Activated CD4-positive, alpha-beta T cell treated with anti-CD3 and anti-CD28 coated beads for 36 hours (primary cell): ENCODE measurements at regions not wholly inside any gene's neighbourhood (a gene's known extent, or its start where the extent isn't known, plus 50 kb on each side); places are given as distances from the start of the nearest gene placed in this dataset.
"Not testable (repeated sequence)": the region's sequence is repeated elsewhere in the genome, so short reads cannot be mapped to it uniquely, and the experiment has no call there.

Experiments
- ATAC-seq: fragments of 200-7000 bp; cut with Tn5 transposase; one replicate; pipeline ENCODE4 v1.10.0; 2021; ENCODE audit warnings: mild to moderate bottlenecking, moderate library complexity
- CTCF ChIA-PET: fragments of 350-600 bp; sonication (Branson Sonifier 250); formaldehyde crosslinking; loops from one replicate; lab custom pipeline; 2021; ENCODE audit warnings: antibody characterized with exemption; lab: Charles Lee
- POLR2A ChIA-PET: fragments of 350-600 bp; sonication (Branson Sonifier 250); formaldehyde crosslinking; loops from one replicate; lab custom pipeline; 2021; ENCODE audit warnings: antibody characterized with exemption, inconsistent platforms; lab: Charles Lee
- DNase-seq: peaks from one replicate; pipeline ENCODE4 v3.0.0-alpha.2; 2020
- H3K27ac Mint-ChIP-seq: one replicate; pipeline ENCODE4 v1.8.0; 2021; ENCODE audit warnings: mixed read lengths
- H3K27me3 Mint-ChIP-seq: one replicate; pipeline ENCODE4 v1.8.0; 2021; ENCODE audit warnings: mixed read lengths
- H3K36me3 Mint-ChIP-seq: one replicate; pipeline ENCODE4 v1.8.0; 2021; ENCODE audit warnings: low read depth, mixed read lengths
- H3K4me1 Mint-ChIP-seq: one replicate; pipeline ENCODE4 v1.8.0; 2021; ENCODE audit warnings: mixed read lengths
- H3K4me3 Mint-ChIP-seq: one replicate; pipeline ENCODE4 v1.8.0; 2021; ENCODE audit warnings: mild to moderate bottlenecking, moderate library complexity, mixed read lengths
- H3K9me3 Mint-ChIP-seq: one replicate; pipeline ENCODE4 v1.8.0; 2021; ENCODE audit warnings: low read depth, mixed read lengths
- intact Hi-C, 2 experiments: fragments of 100-400 bp; cut with DNase I in 1 of 2; cut with micrococcal nuclease in 1 of 2; formaldehyde crosslinking; loops; one replicate each; pipeline versions ENCODE4 v1.14.2 to v1.15.1; 2022 to 2024; cut with DNase I, micrococcal nuclease

DNA sequence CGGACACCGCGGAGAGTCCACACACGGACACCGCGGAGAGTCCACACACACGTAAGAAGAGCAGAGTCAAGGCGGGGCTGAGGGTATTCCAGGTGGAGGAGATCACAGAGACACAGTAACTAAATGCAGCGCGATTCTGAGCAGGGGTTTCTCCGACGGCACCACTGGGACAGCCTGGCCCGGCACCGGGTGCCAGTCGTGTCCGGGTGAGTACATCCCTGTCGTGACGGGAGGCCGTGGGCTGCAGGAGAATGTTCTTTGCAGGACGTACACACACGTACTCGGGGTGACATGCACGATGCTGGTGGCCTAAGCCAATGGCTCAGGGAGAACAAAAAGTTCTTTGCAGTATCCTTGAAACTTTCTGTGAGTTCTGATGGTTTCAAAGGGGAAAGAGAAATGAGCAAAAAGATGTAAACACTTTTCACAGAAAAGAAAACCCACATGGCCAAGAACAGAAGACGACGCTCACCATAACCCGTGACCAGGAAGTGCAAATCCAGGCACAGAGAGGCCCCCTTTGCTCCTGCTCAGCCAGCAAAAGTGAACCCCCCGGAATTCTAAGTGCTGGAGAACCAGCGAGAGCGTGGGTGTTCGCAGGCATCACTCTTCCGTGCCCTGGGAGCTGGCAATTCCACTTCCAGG, 53.7 kb upstream of the METRNL start:
- intact Hi-C loops, result no loop called here
- ATAC-seq (no peak), DNase-seq (no peak)
- peaks cover 10% of the 10 kb centered on the region for H3K4me1 Mint-ChIP-seq
- ChIA-PET CTCF (no interaction called here), POLR2A (interaction anchor here (0.6 kb wide), 1 partner anchor 29 kb away, joined by 4 read pairs; no protein-coding TSS in a partner anchor)
- H3K36me3 Mint-ChIP-seq, result peaks cover 12% of the 10 kb centered on the region
- H3K9me3 Mint-ChIP-seq, result no peaks in the 10 kb centered on the region
- H3K27ac Mint-ChIP-seq, result no peak overlapping the region
- H3K27me3 Mint-ChIP-seq, result no peaks in the 10 kb centered on the region
- H3K4me3 Mint-ChIP-seq, result no peak overlapping the region

DNA sequence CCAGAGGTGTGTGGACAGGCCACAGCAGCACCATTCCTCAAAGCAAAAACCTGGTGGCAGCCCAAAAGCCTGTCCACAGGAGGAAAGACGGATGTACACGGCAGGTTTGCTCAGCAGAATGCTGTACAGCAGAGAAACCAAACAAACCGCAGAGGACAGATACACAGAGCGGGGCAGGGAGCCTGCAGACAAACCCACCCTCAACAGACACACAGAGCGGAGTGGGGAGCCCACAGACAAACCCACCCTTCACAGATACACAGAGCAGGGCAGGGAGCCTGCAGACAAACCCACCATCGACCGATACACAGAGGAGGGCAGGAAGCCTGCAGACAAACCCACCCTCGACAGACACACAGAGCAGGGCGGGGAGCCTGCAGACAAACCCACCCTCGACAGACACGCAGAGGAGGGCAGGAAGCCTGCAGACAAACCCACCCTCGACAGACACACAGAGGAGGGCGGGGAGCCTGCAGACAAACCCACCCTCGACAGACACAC, 53.0 kb upstream of the METRNL start:
- no peak for DNase-seq
- Mint-ChIP-seq H3K27ac (no peak overlapping the region), H3K9me3 (no peaks in the 10 kb centered on the region), H3K4me1 (peaks cover 10% of the 10 kb centered on the region), H3K27me3 (no peaks in the 10 kb centered on the region), H3K4me3 (no peak overlapping the region), H3K36me3 (peaks cover 12% of the 10 kb centered on the region)
- intact Hi-C loops, result no loop called here
- ATAC-seq, result no peak
- ChIA-PET CTCF (no interaction called here), POLR2A (interaction anchor here (0.6 kb wide), 1 partner anchor 30 kb away, joined by 4 read pairs; no protein-coding TSS in a partner anchor)

DNA sequence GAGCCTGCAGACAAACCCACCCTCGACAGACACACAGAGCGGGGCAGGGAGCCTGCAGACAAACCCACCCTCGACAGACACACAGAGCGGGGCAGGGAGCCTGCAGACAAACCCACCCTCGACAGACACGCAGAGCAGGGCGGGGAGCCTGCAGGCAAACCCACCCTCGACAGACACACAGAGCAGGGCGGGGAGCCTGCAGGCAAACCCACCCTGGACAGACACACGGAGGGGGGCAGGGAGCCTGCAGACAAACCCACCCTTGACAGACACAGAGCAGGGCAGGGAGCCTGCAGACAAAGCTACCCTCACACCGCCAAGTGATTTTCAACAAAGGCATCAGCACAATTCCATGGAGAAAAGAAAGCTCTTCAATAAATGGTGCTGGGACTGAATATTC, 52.5 kb upstream of the METRNL start:
- H3K4me1 Mint-ChIP-seq, intact Hi-C loops, H3K27me3 Mint-ChIP-seq, H3K9me3 Mint-ChIP-seq, DNase-seq, H3K4me3 Mint-ChIP-seq, CTCF ChIA-PET, ATAC-seq, H3K27ac Mint-ChIP-seq, POLR2A ChIA-PET: not testable (repeated sequence)
- H3K36me3 Mint-ChIP-seq, result peaks cover 12% of the 10 kb centered on the region

DNA sequence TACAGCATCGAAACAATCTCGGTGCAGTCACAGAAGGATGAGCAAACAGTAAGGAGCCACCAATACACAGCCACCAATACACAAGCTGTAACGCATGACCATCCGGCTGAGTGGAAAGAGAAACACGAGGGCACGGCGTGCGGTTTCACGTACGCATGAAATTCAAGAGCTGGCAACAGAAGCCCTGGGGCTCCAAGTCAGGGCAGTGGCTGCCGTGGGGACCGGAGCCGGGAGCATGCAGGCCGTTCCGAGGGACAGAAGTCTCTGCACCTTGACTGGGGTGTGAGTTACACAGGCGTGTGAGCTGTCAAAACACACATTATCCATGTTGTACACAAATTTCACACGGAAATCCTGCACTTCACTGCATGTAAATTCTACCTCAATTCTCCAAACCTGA, 50.6 kb upstream of the METRNL start:
- ChIA-PET CTCF (no interaction called here), POLR2A (no interaction called here)
- intact Hi-C loops, result no loop called here
- ATAC-seq, result no peak
- no peak overlapping the region for H3K4me3 Mint-ChIP-seq
- peaks cover 17% of the 10 kb centered on the region for H3K36me3 Mint-ChIP-seq
- H3K9me3 Mint-ChIP-seq, result no peaks in the 10 kb centered on the region
- peaks cover 10% of the 10 kb centered on the region for H3K4me1 Mint-ChIP-seq
- H3K27ac Mint-ChIP-seq, result no peak overlapping the region
- DNase-seq, result no peak
- no peaks in the 10 kb centered on the region for H3K27me3 Mint-ChIP-seq

DNA sequence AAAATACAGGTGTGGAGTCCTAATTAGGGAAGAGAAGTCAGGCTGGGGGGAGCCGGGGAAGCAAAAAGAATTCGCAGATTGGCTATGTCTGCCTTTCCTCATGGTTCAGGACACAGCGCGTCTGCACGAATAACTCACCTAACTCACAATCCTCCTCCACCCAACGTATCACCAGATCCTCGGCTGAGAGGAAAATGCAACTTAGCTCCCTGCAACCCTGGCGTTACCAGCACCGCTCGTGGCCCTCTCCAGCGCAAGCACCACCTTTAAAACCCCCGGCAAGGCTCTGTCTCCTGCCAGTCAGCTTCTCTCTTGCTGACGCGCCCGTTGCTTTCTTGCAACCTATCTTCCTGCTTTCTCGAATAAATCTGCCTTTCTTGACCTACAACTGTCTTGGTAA, 49.8 kb upstream of the METRNL start:
- Mint-ChIP-seq H3K36me3 (peaks cover 21% of the 10 kb centered on the region), H3K9me3 (no peaks in the 10 kb centered on the region), H3K4me3 (no peak overlapping the region), H3K4me1 (peaks cover 8% of the 10 kb centered on the region), H3K27ac (no peak overlapping the region), H3K27me3 (no peaks in the 10 kb centered on the region)
- no peak for DNase-seq
- CTCF ChIA-PET, result no interaction called here
- POLR2A ChIA-PET, result no interaction called here
- intact Hi-C loops, result no loop called here
- no peak for ATAC-seq
